ENCODE measurements at regions not wholly inside any gene's neighbourhood (a gene's known extent, or its start where the extent isn't known, plus 50 kb on each side); places are given as distances from the start of the nearest gene placed in this dataset.

GRCh38 chr20:52757411-52757810 lies 214.7 kb upstream of the TSHZ2 start:
- TF ChIP-seq POLR2A (IDR thresholded peaks at IDR 0.05) (no peak), POLR2AphosphoS5 (IDR thresholded peaks at IDR 0.05) (no peak)
- TF ChIP-seq, protein P1, sequence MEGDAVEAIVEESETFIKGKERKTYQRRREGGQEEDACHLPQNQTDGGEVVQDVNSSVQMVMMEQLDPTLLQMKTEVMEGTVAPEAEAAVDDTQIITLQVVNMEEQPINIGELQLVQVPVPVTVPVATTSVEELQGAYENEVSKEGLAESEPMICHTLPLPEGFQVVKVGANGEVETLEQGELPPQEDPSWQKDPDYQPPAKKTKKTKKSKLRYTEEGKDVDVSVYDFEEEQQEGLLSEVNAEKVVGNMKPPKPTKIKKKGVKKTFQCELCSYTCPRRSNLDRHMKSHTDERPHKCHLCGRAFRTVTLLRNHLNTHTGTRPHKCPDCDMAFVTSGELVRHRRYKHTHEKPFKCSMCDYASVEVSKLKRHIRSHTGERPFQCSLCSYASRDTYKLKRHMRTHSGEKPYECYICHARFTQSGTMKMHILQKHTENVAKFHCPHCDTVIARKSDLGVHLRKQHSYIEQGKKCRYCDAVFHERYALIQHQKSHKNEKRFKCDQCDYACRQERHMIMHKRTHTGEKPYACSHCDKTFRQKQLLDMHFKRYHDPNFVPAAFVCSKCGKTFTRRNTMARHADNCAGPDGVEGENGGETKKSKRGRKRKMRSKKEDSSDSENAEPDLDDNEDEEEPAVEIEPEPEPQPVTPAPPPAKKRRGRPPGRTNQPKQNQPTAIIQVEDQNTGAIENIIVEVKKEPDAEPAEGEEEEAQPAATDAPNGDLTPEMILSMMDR (IDR thresholded peaks at IDR 0.05): no peak
